Activated CD4-positive, alpha-beta T cell treated with anti-CD3 and anti-CD28 coated beads, Interleukin-2, amount 50 U/mL, for 16 hours (primary cell): ENCODE measurements at regions not wholly inside any gene's neighbourhood (a gene's known extent, or its start where the extent isn't known, plus 50 kb on each side); places are given as distances from the start of the nearest gene placed in this dataset.

ENCODE experiments used
- DNase-seq: peaks from one replicate; pipeline ENCODE4 v3.0.0-alpha.2; 2020

- DNase-seq, result no peak
These were observed 168.2 kb upstream of the RAI14 start for GRCh38 chr5:34487956-34488355.

- no peak for DNase-seq
These were observed 167.1 kb upstream of the RAI14 start for GRCh38 chr5:34488984-34489383.

GRCh38 chr5:34490506-34491250 lies 165.4 kb upstream of the RAI14 start:
- DNase-seq, result no peak

- no peak for DNase-seq
These were observed 164.9 kb upstream of the RAI14 start for GRCh38 chr5:34491251-34491620.

- DNase-seq, result no peak
These were observed 161.9 kb upstream of the RAI14 start for GRCh38 chr5:34494111-34494755.

GRCh38 chr5:34495178-34495577 lies 160.9 kb upstream of the RAI14 start:
- no peak for DNase-seq

- no peak for DNase-seq
These were observed 159.9 kb upstream of the RAI14 start for GRCh38 chr5:34496260-34496691.

- DNase-seq, result no peak
These were observed 159.2 kb upstream of the RAI14 start for GRCh38 chr5:34496701-34497469.

- DNase-seq, result no peak
These were observed 158.7 kb upstream of the RAI14 start for GRCh38 chr5:34497470-34497808.

- no peak for DNase-seq
These were observed 157.6 kb upstream of the RAI14 start for GRCh38 chr5:34498572-34498971.

- peak; percentile 89 for DNase-seq
These were observed 157.0 kb upstream of the RAI14 start for GRCh38 chr5:34499001-34499734.

- no peak for DNase-seq
These were observed 155.8 kb upstream of the RAI14 start for GRCh38 chr5:34500236-34500847.

GRCh38 chr5:34501016-34501415 lies 155.1 kb upstream of the RAI14 start:
- no peak for DNase-seq

GRCh38 chr5:34501840-34502239 lies 154.3 kb upstream of the RAI14 start:
- DNase-seq, result no peak

GRCh38 chr5:34502581-34502980 lies 153.5 kb upstream of the RAI14 start:
- DNase-seq, result no peak

- no peak for DNase-seq
These were observed 152.5 kb upstream of the RAI14 start for GRCh38 chr5:34503379-34504253.

GRCh38 chr5:34504967-34505366 lies 151.2 kb upstream of the RAI14 start:
- no peak for DNase-seq

GRCh38 chr5:34505731-34506130 lies 150.4 kb upstream of the RAI14 start:
- DNase-seq, result no peak

GRCh38 chr5:34507933-34508332 lies 148.2 kb upstream of the RAI14 start:
- DNase-seq, result no peak

- no peak for DNase-seq
These were observed 146.7 kb upstream of the RAI14 start for GRCh38 chr5:34509392-34509791.

GRCh38 chr5:34510002-34510401 lies 146.1 kb upstream of the RAI14 start:
- no peak for DNase-seq

- no peak for DNase-seq
These were observed 145.1 kb upstream of the RAI14 start for GRCh38 chr5:34511063-34511462.
